Activated naive CD4-positive, alpha-beta T cell (primary cell): ENCODE measurements at regions not wholly inside any gene's neighbourhood (a gene's known extent, or its start where the extent isn't known, plus 50 kb on each side); places are given as distances from the start of the nearest gene placed in this dataset.

Experiments
- DNase-seq, 4 experiments: peaks; one replicate each; lab custom pipeline; 2025; lab: John Stamatoyannopoulos, UW

DNA sequence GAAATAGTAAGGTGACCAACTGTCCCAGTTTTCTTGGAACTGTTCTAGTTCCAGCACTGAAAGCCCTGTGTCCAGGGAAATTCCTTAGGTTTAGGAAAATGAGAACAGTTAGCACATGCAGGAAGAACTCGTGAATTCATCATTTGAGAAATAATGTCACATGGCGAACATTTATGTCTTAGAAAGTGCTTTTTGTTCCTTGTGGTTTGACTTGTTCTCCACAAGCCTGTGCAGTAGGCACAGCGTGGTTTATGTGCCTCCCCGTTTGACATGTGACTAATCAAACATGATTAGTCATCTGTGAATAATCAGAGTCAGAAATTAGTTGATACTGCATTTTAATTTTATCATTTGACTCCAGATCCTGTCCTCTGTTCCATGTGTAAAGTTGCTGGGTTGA lies 556.0 kb upstream of the CPEB2 start:
- no peak for DNase-seq

- DNase-seq, result no peak
Observed at GRCh38 chr4:14446904-14447303, 555.4 kb upstream of the CPEB2 start.

- no peak for DNase-seq
Observed at GRCh38 chr4:14449308-14449707, 553.0 kb upstream of the CPEB2 start.

- no peak for DNase-seq
Observed at GRCh38 chr4:14452001-14452400, 550.3 kb upstream of the CPEB2 start.

- no peak for DNase-seq
Observed at GRCh38 chr4:14452764-14453163, 549.5 kb upstream of the CPEB2 start.

- DNase-seq, result no peak
Observed at GRCh38 chr4:14458463-14458862, 543.8 kb upstream of the CPEB2 start.

DNA sequence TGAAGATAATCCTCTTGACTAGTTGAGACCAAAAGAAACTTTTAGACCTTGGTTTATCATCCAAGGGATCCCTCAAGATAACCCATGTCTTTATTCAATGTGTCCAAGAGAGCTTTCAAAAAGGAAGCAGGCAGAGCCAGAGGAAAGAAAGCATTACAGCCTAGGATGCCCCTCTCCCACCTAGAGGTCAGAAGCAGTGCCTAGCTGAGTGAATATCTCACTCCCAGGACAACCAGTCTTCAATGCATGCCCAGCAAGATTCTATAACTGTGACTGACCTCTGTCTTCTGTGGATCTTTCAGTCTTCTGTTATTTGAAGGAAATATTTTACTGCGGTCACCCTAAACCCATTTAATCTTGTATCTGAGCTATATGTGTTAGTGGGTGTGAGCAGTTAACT lies 537.2 kb upstream of the CPEB2 start:
- no peak for DNase-seq

GRCh38 chr4:14465507-14465906 lies 536.8 kb upstream of the CPEB2 start:
- DNase-seq, result no peak

GRCh38 chr4:14478504-14478903 lies 523.8 kb upstream of the CPEB2 start:
- no peak for DNase-seq

- DNase-seq, result no peak
Observed at GRCh38 chr4:14496408-14496807, 505.9 kb upstream of the CPEB2 start.

DNA sequence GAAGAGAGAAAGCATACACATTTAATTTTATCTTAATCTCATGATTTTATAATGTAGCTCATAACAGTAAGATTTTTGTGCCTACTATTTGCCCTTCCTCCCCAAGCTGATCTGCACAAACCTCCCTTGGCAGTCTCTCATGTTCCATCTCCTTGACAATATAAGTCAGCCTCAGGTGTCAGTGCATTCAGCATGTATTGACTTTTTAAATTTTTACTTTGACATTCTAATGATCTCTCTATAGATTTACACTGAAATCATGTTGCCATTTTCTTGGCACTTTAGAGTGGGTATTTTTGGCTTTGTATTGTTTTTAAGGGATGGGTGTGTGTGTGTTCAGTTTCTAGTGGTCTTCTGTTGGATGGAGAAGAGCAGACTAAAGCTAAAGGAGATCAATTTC lies 505.3 kb upstream of the CPEB2 start:
- no peak for DNase-seq

GRCh38 chr4:14504162-14504561 lies 498.1 kb upstream of the CPEB2 start:
- no peak for DNase-seq

DNA sequence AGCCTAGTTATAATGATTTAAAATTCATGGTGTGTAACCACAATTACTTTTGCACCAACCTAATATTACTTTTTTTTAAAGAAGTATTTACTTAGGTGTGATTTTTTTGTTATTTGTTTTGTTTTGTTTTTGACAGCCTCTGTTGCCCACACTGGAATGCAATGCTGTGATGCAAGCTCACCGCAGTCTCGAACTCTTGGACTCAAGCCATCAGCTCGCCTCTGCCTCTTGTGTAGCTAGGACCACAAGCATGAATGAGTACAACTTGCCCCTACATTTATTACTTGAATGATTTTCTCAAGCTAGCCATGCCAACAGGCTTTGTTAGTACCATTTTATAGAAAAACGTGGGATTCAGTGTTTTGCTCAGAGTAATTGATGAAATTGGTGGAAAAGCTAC lies 488.8 kb upstream of the CPEB2 start:
- DNase-seq, result no peak

DNA sequence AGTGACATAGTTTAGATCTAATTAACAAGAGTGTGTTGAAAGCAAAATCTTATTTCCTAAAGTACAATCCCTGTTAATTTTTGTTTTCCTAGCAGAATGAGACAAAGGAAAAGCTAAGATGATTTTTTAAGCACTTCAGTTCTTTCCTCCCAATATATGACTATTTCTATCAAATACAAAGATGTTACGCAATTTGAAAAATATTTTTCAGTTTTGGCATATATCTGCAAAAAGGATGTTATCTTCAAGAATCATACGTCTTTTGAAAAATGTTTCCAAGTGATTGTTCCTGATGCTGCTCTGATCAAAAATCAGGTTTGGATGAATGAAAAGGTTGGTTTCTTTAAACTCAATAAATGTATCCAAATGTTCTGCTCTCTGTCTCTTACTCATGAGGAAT lies 486.7 kb upstream of the CPEB2 start:
- no peak for DNase-seq

GRCh38 chr4:14518136-14518535 lies 484.1 kb upstream of the CPEB2 start:
- DNase-seq, result no peak

GRCh38 chr4:14520171-14520570 lies 482.1 kb upstream of the CPEB2 start:
- no peak for DNase-seq

- no peak for DNase-seq
Observed at GRCh38 chr4:14524276-14524675, 478.0 kb upstream of the CPEB2 start.

DNA sequence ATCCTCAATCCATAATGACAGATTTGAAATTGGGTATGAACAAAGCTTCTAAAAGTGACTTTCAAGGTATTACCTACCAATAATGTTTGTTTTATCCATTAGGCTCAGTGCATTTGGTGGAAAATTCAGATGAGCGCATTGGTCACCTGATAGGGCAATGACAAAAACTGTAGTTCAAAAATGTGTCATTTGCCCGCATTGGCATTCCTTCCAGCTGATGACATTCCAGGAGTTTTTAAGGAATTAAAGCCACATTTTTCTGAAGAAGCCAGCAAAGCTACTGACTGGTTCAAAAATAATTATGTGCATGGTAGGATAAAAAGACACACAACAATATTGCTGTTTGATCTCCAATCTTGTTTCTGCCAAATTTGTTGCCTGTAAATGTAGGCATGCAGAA lies 473.4 kb upstream of the CPEB2 start:
- no peak for DNase-seq

- DNase-seq, result no peak
Observed at GRCh38 chr4:14529653-14530052, 472.6 kb upstream of the CPEB2 start.

- no peak for DNase-seq
Observed at GRCh38 chr4:14532436-14532835, 469.8 kb upstream of the CPEB2 start.

- DNase-seq, result no peak
Observed at GRCh38 chr4:14539246-14539645, 463.0 kb upstream of the CPEB2 start.

GRCh38 chr4:14545163-14545562 lies 457.1 kb upstream of the CPEB2 start:
- no peak for DNase-seq

DNA sequence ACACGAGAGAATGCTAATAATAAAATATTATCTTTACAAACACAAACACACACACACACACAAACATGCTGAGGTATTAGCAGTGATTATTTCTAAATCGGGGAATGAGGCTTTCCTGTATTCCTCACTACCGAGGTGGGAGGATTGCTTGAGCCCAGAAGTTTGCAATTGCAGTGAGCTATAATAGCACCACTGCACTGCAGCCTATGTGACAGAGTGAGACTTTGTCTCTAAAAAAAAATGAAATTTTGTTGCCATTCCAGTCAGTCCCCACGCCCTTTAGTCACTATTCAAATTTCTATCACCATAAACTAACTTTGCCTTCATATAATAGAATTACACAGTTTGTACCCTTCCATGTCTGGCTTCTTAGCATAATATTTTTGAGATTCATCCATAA lies 456.5 kb upstream of the CPEB2 start:
- DNase-seq, result no peak

GRCh38 chr4:14552119-14552518 lies 450.2 kb upstream of the CPEB2 start:
- DNase-seq, result no peak

DNA sequence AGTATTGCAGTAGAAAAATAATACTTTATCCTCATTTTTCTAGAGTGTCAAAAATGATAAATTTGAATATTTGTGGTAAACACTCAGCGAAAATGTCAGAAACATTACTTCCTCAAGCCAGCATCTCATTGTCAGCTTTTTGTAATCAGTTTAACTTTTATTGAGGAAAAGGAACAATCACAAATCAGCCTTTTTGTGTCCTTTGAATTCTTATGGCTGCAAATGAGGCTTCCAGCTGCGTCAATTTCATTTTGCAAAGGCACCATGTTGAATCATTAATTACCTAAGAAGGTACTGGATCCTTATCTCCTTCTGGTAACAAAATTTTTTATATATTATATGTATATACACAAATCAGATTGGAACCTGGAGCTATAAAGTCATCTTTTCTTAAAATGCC lies 442.6 kb upstream of the CPEB2 start:
- DNase-seq, result no peak
